Globus pallidus (tissue), 1 donor: ENCODE measurements at regions not wholly inside any gene's neighbourhood (a gene's known extent, or its start where the extent isn't known, plus 50 kb on each side); places are given as distances from the start of the nearest gene placed in this dataset.
A peak's percentile ranks its signal among the peaks of the same experiment; 100 is the strongest.

Experiments used
- DNase-seq: peaks from one replicate; pipeline ENCODE4 v3.0.0-alpha.2; 2015; ENCODE audit warnings: low spot score

GRCh38 chr3:7913283-7913682, 588.3 kb upstream of the LMCD1 start:
- DNase-seq, result no peak

DNA sequence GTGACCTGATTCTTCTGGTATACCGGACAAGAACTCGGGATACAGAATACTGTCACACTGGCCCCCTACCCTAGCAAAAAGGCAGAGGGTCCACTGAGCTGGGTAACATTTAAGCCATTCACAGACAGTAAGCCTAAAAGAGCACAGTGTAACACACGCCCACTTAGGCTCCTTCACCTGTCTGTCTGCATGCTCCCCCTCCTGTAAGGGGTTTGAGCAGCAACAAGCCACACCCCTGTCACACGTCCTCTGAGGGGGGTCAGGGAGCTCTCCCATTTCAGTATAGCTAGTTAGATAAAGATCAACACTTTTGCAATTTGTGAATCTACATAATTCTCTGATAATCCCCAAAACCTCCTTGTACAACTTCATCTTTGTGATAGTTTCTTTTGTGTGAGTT, 586.3 kb upstream of the LMCD1 start:
- DNase-seq, result no peak

- DNase-seq, result no peak
Measured at GRCh38 chr3:7917443-7918151, 584.0 kb upstream of the LMCD1 start.

DNA sequence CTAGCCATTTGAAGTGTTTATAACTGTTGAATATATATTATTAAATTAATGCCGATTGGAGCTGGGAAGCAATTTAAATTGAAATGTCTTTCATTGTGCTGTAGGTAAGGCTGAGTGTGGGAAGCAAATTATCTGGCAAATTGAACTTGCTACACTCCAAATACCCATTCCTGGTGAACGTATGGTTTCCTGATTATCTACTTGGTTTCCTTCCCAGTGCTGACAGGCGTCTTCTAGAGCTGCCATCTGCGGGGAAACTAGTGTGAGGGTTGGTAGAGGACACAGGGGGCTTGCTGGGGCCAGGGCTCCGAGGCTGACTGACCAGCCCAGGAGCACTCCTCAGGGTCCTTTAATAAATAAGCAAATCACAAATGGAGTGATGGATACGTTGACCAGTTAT, 581.4 kb upstream of the LMCD1 start:
- DNase-seq, result no peak

DNA sequence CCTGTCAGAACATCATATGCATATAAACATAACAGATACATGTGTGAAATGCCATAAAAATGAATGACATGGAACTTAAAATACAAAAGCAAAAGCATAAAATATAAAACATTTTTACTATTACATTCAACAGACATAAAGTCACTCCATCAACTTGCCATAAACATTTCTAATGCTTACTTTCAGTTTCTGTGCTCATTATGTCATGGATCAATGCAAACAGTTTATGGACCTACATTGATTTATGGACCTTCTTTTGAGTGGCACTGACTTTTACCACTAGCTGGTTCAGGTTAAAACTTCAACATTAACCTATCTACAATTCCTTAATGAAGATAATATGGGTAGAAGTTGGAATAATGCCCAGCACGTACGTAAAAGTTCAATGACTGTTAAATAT, 577.4 kb upstream of the LMCD1 start:
- DNase-seq, result no peak

- no peak for DNase-seq
Measured at GRCh38 chr3:7927015-7927414, 574.6 kb upstream of the LMCD1 start.

DNA sequence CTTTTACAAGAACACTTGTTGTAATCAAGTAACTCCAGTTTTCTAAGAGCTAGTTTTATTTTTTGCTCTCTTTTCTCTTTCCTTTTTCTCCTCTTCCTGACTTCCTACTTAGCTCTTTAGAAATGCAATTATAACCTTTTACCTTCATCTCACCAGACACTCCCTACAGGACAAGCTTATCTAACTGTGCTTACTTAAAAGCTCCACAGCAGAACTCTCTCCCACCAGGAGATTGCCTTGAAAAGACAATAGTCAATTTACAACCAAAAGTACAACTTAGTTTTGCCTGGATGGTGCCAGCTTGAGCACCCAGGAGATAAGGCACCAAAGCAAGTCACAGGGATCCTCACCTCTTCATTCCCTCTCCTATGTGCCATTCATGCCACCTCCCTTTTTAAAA, 573.8 kb upstream of the LMCD1 start:
- DNase-seq, result no peak

DNA sequence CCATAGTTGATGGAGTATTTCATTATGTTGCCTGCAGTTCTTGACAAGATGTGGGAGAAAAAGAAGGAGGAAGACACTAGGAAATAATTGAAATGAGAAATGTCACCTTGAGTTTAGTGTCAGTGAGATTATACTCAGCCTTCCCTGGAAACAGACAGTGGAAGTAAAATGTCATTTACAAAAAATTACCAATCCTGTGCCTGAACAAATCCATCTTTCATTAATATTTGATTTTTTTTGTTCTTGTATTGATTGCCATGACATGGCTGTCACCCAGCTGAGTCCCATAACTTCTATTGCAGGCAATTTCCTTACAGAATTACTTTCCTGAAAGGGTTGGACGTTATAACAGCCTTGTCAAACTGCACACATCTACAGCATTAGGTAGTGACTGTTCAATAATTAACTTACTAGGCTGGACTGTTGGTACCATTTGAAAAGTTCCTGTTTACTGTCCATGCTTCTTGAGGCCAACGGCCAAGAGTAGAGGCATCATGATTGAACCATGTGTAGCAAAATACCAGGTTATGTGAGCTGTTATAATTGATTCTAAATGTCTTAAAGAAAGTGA, 572.2 kb upstream of the LMCD1 start:
- no peak for DNase-seq

GRCh38 chr3:7934362-7934761, 567.3 kb upstream of the LMCD1 start:
- no peak for DNase-seq

- DNase-seq, result no peak
Measured at GRCh38 chr3:7947930-7948329, 553.7 kb upstream of the LMCD1 start.

- no peak for DNase-seq
Measured at GRCh38 chr3:7950890-7951289, 550.7 kb upstream of the LMCD1 start.

DNA sequence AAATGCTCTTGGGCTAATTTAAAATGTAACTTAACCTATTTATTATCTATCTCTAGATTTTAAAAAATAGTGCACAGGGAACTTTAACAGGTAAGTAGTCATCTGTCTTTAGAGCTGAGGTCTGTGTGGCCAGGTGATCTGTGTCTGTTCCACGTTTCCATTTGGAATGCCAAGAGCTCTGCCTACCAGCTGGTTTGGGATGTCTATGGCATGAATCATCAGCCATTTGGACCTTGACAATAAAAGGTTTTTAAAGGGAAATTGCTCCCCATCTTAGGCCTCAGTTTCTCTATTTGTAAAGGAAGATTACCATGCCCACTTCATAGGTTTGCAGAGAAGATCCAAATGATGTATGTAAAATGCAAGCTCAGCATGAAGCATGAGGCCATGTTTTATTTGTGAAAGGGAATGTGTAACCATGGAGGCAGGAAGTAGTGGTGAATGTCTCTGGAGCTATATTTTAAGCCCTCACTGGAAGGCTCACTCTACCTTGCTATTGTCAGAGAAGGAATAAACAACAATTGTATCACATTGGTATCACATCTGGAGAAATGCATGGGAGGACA, 548.1 kb upstream of the LMCD1 start:
- DNase-seq, result no peak

DNA sequence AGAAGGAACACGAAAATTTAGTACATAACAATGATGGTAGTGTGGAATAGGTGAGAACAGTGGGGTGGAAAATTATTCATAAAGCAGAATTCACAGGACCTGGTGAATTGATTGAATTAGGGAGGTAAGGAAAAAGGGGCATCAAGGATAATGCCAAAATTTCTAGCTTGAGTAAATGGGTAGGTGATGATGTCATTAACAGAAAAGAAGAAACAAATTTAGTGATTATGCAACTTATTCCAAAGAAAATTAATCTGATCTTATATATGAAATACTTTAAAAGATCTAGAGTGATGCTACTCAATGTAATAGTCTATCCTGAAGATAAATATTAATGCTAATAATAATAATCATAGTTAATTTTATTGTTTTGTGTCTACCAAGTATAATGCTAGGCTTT, 544.6 kb upstream of the LMCD1 start:
- no peak for DNase-seq

- DNase-seq, result no peak
Measured at GRCh38 chr3:7959094-7959493, 542.5 kb upstream of the LMCD1 start.

GRCh38 chr3:7960601-7961000, 541.0 kb upstream of the LMCD1 start:
- no peak for DNase-seq

GRCh38 chr3:7962301-7962700, 539.3 kb upstream of the LMCD1 start:
- peak; percentile 20 for DNase-seq

DNA sequence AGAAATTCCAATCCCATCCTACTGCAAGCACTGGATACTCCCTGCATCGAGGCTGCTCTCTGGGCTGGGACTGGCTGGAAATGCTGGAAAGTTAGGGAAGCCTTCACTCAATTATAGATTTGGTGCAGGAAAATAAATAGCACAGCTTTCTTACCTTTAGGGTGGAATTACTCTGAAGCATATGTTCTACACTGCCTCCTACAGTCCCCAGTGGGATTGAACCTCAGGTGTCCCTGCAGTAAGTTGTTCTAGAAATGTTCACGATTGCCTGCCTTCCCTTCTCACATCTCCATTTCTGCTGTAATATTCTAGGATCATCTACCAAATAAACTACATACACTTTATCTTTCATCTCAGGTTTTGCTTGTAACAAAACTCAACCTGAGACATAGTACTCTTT, 536.7 kb upstream of the LMCD1 start:
- no peak for DNase-seq

DNA sequence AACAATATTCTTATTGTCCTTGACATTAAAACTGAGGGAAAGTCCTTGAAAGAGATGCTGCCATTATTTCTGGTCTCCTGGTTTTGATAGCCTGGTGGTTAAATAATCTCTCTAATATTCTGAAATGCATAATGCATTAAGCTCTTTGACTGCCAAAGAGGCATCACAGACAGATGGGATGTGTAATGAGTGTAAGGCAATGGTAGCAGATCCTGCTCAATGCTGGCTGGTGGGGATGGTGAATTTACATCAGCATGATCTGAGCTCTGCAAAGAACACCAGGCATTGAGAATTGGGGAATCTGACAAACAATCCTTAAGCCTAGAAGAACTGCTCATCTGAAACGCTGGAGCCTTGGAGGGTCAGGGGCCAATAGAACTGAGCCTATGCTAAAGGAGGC, 528.6 kb upstream of the LMCD1 start:
- no peak for DNase-seq

DNA sequence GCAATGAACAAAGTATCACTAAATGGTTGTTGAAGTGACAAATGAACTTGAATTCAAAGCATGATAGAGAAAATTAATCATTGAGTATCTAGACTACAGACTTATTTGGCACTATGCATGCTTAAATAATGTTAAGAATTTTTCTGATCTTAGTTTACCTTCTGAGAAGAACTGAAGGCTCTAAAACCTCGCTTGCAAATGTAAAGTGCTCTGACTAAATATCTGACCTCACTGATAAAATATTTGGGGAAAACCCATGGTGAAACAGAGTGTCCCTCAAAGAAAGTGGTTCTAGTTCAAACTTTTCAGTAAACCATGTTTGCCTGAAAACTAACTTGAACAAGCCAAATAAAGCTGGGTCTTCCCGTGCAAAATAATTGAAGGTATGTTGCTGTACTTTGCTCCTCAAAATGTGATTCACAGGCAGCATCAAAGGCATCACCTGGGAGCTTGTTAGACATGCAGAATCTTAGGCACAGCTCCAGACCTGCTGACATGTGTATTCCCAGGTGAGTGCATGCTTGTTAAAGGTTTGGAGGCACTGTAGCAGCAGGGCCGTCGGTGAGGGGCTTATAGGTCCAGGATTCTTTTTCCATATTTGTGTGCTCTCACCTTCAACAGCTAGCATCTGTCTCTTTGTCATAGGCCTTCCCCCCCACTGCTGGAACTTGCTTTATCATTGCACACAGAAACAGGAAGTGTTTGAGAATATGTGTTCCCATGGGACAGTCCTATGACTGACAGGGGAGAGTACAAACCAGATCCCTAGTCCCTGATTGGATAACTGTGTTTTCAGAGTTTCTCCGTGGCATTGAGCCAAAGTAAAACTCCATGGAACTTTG, 524.2 kb upstream of the LMCD1 start:
- DNase-seq, result no peak

DNA sequence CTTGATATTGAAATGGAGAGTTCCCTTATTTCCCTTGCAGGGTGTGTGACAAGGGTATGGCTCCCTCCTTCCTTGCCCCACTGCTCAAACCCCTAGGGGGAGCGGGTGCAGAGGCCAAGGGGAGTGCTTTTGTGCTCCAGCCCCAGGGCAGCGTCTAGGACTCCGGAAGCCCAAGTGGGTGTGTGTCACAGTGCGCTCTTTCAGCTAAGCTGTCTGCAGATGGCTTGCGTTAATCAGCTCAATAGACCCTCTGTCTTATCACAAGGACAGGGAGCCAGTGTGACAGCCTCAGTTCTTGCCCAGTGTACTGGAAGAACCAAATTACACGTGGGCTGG, 523.6 kb upstream of the LMCD1 start:
- DNase-seq, result peak; percentile 89

GRCh38 chr3:7982126-7982525, 519.5 kb upstream of the LMCD1 start:
- no peak for DNase-seq

DNA sequence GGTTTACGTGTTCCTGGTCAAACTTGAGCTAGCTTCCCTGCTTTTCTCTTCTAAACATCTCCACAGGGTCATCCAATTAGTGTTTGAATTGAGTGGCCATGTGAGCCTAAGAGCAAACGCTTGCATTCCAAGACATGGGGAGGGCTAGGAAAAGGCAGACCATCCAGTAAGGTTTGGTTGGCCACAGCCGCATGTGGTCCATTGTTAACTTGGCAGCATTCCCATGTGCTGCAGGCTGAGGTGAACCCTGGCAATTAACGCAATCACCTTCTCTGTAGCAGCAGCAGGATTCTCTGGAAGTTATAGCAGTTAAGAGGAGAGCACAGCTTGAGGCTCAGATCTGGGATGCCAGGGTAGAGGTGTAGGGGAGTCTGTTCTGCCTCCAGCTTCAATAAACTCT, 502.2 kb upstream of the LMCD1 start:
- DNase-seq, result no peak

GRCh38 chr3:8001307-8001706, 500.3 kb upstream of the LMCD1 start:
- no peak for DNase-seq
